OCI-LY7 (cell line): ENCODE measurements at regions not wholly inside any gene's neighbourhood (a gene's known extent, or its start where the extent isn't known, plus 50 kb on each side); places are given as distances from the start of the nearest gene placed in this dataset.
"Not testable (repeated sequence)": the region's sequence is repeated elsewhere in the genome, so short reads cannot be mapped to it uniquely, and the experiment has no call there.

Experiments
- BruUV-seq: library from RNA; stranded (reverse); fragments of 400-500 nt; replicated peaks from 2 replicates; lab custom pipeline; 2021; lab: Mats Ljungman, UMichigan
- CTCF ChIA-PET: fragments of 300-600 bp; sonication (Branson Sonifier 250); formaldehyde crosslinking; loops from one replicate; lab custom pipeline; 2022; ENCODE audit warnings: antibody characterized with exemption; ENCODE audit not compliant: unreplicated experiment; lab: Charles Lee
- POLR2A ChIA-PET: fragments of 300-600 bp; sonication (Branson Sonifier 250); formaldehyde crosslinking; loops from one replicate; lab custom pipeline; 2022; ENCODE audit warnings: antibody characterized with exemption; lab: Charles Lee
- DNase-seq: peaks from one replicate; pipeline ENCODE4 v3.0.0-alpha.2; 2015; ENCODE audit warnings: low spot score
- H2AFZ ChIP-seq: fragments of 200-600 bp; sonication (generic), shearing (Covaris generic); 2 replicates; pipeline ENCODE4 v1.6.1; 2014; ENCODE audit warnings: mild to moderate bottlenecking, antibody characterized with exemption, low read length, moderate library complexity
- H3K27ac ChIP-seq: fragments of 200-600 bp; sonication (generic); 2 replicates; pipeline ENCODE4 v1.5.1; 2014; ENCODE audit warnings: mixed run types, low read depth, mild to moderate bottlenecking, moderate library complexity, low read length, inconsistent platforms; ENCODE audit not compliant: poor library complexity, severe bottlenecking
- H3K36me3 ChIP-seq: fragments of 200-600 bp; sonication (generic); 2 replicates; pipeline ENCODE4 v1.6.1; 2014; ENCODE audit warnings: mild to moderate bottlenecking, antibody characterized with exemption, low read length, moderate library complexity, mixed read lengths; ENCODE audit not compliant: insufficient read depth
- H3K4me1 ChIP-seq: fragments of 200-600 bp; sonication (generic); 2 replicates; pipeline ENCODE4 v1.5.1; 2014; ENCODE audit warnings: mild to moderate bottlenecking, low read length; ENCODE audit not compliant: insufficient read depth, poor library complexity, severe bottlenecking
- H3K4me2 ChIP-seq: fragments of 200-600 bp; sonication (generic); 2 replicates; pipeline ENCODE4 v1.6.1; 2014; ENCODE audit warnings: mild to moderate bottlenecking, low read length
- H3K4me3 ChIP-seq: fragments of 200-600 bp; sonication (generic); 2 replicates; pipeline ENCODE4 v1.5.1; 2014; ENCODE audit warnings: mild to moderate bottlenecking, low read depth, low read length; ENCODE audit not compliant: poor library complexity, severe bottlenecking
- H3K79me2 ChIP-seq: fragments of 200-600 bp; sonication (generic); 2 replicates; pipeline ENCODE4 v1.6.1; 2016; ENCODE audit warnings: low read depth, mild to moderate bottlenecking, low read length, moderate library complexity, mixed read lengths; ENCODE audit not compliant: insufficient read depth
- H3K9me2 ChIP-seq: fragments of 200-600 bp; sonication (generic); 2 replicates; pipeline ENCODE4 v1.6.1; 2016; ENCODE audit warnings: mild to moderate bottlenecking, low read length, mixed read lengths; ENCODE audit not compliant: insufficient read depth
- H3K9me3 ChIP-seq: fragments of 200-600 bp; sonication (generic); 2 replicates; pipeline ENCODE4 v1.6.1; 2014; ENCODE audit warnings: mild to moderate bottlenecking, mixed run types, low read length, mixed read lengths
- H4K20me1 ChIP-seq: fragments of 200-600 bp; sonication (generic); 2 replicates; pipeline ENCODE4 v1.6.1; 2014; ENCODE audit warnings: mild to moderate bottlenecking, antibody characterized with exemption, low read length, moderate library complexity, mixed read lengths; ENCODE audit not compliant: insufficient read depth
- EZH2phosphoT487 ChIP-seq: fragments of 200-600 bp; sonication (generic); IDR thresholded peaks from 2 replicates; pipeline ENCODE4 v1.6.1; 2018; ENCODE audit warnings: low read depth, borderline replicate concordance, mild to moderate bottlenecking, mixed run types, antibody characterized with exemption, low read length, moderate library complexity, mixed read lengths
- intact Hi-C: fragments of 100-400 bp; cut with micrococcal nuclease; formaldehyde crosslinking; loops from one replicate; pipeline ENCODE4 v1.10.0; 2022; ENCODE audit not compliant: unreplicated experiment
- TF ChIP-seq, protein P1 (sequence below): fragments of 200-600 bp; sonication (generic); conservative IDR thresholded peaks from 2 replicates; pipeline ENCODE4 v1.5.1; 2014; ENCODE audit warnings: mild to moderate bottlenecking, antibody characterized with exemption, low read length, moderate library complexity, mixed read lengths

- CTCF ChIA-PET, result no interaction called here
Measured at GRCh38 chr2:228430986-228431385, 249.5 kb upstream of the SPHKAP start.

DNA sequence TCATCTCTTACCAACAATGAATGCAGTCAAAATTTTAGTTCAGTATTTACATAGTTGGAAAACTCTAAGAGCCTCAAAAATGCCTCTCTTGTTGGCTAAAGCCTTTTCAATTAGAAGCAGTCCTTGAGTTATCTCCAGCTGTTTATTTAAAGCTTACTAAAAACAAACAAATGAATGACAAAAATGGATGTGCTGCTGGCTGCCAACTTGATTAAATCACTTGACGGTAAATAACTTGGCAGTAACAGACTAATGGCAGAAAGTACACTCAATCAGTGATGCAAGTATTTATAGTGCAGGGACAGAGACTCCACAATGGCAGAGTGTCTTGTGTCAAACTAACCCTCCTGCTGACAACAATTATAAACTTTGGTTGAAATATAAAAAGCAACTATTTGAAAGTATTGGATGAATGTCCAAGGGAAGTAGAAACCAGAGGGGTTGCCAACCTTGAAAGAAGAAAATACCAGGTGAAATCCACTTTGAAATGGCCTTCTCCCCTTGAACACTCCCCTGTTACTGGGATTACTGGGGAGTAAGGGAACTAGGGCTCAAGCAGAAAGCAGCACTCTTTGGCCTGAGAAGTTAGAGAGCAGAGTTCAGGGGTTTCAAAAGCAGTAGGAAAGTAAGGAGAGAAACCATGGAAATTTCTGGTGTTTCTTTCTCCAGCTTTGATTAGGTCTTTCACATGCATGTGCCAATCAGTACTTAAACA lies 245.2 kb upstream of the SPHKAP start:
- no peak for DNase-seq
- no TSS peak for BruUV-seq
- no peaks in the 10 kb centered on the region for H4K20me1 ChIP-seq
- no peak overlapping the region for H3K4me2 ChIP-seq
- no peak overlapping the region for H3K4me3 ChIP-seq
- H3K9me3 ChIP-seq, result no peaks in the 10 kb centered on the region
- H3K4me1 ChIP-seq, result no peaks in the 10 kb centered on the region
- no peaks in the 10 kb centered on the region for H3K36me3 ChIP-seq
- intact Hi-C loops, result no loop called here
- no peak overlapping the region for H2AFZ ChIP-seq
- H3K27ac ChIP-seq, result no peak overlapping the region
- H3K9me2 ChIP-seq, result no peaks in the 10 kb centered on the region
- H3K79me2 ChIP-seq, result no peaks in the 10 kb centered on the region
- TF ChIP-seq, protein P1, sequence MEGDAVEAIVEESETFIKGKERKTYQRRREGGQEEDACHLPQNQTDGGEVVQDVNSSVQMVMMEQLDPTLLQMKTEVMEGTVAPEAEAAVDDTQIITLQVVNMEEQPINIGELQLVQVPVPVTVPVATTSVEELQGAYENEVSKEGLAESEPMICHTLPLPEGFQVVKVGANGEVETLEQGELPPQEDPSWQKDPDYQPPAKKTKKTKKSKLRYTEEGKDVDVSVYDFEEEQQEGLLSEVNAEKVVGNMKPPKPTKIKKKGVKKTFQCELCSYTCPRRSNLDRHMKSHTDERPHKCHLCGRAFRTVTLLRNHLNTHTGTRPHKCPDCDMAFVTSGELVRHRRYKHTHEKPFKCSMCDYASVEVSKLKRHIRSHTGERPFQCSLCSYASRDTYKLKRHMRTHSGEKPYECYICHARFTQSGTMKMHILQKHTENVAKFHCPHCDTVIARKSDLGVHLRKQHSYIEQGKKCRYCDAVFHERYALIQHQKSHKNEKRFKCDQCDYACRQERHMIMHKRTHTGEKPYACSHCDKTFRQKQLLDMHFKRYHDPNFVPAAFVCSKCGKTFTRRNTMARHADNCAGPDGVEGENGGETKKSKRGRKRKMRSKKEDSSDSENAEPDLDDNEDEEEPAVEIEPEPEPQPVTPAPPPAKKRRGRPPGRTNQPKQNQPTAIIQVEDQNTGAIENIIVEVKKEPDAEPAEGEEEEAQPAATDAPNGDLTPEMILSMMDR, result no peak
- TF ChIP-seq EZH2phosphoT487, result no peak
- CTCF ChIA-PET, result no interaction called here
- POLR2A ChIA-PET, result no interaction called here

More at GRCh38 chr2:228430986-228431385, 249.5 kb upstream of the SPHKAP start:
- H3K79me2 ChIP-seq, result no peaks in the 10 kb centered on the region
- H3K4me2 ChIP-seq, result no peak overlapping the region
- H2AFZ ChIP-seq, result no peak overlapping the region
- H3K27ac ChIP-seq, result no peak overlapping the region
- intact Hi-C loops, result no loop called here
- H3K36me3 ChIP-seq, result no peaks in the 10 kb centered on the region
- TF ChIP-seq EZH2phosphoT487, result no peak
- TF ChIP-seq, protein P1, result no peak
- no peaks in the 10 kb centered on the region for H3K9me2 ChIP-seq
- no peaks in the 10 kb centered on the region for H3K9me3 ChIP-seq
- no TSS peak for BruUV-seq
- no peak overlapping the region for H3K4me3 ChIP-seq
- H4K20me1 ChIP-seq, result no peaks in the 10 kb centered on the region
- H3K4me1 ChIP-seq, result no peaks in the 10 kb centered on the region
- POLR2A ChIA-PET, result interaction anchor here (1.4 kb wide), 1 partner anchor 8 kb away, joined by 3 read pairs; no protein-coding TSS in a partner anchor
- DNase-seq, result no peak

DNA sequence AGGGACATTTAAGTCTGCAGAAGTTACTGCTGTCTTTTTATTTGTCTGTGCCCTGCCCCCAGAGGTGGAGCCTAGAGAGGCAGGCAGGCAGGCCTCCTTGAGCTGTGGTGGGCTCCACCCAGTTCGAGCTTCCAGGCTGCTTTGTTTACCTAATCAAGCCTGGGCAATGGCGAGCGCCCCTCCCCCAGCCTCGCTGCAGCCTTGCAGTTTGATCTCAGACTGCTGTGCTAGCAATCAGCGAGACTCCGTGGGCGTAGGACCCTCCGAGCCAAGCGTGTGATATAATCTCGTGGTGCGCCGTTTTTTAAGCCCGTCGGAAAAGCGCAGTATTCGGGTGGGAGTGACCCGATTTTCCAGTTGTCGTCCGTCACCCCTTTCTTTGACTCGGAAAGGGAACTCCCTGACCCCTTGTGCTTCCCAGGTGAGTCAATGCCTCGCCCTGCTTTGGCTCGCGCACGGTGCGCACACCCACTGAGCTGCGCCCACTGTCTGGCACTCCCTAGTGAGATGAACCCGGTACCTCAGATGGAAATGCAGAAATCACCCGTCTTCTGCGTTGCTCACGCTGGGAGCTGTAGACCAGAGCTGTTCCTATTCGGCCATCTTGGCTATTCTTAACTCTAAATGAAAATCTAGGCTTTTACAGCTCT lies 244.0 kb upstream of the SPHKAP start:
- DNase-seq, H3K4me1 ChIP-seq, H3K4me3 ChIP-seq, H3K9me3 ChIP-seq, intact Hi-C loops, H3K36me3 ChIP-seq, BruUV-seq, CTCF ChIA-PET, H3K4me2 ChIP-seq, H3K79me2 ChIP-seq, H3K27ac ChIP-seq, H2AFZ ChIP-seq, H3K9me2 ChIP-seq, POLR2A ChIA-PET, H4K20me1 ChIP-seq: not testable (repeated sequence)
